Endothelial cell (in vitro differentiated cells): ENCODE measurements at regions not wholly inside any gene's neighbourhood (a gene's known extent, or its start where the extent isn't known, plus 50 kb on each side); places are given as distances from the start of the nearest gene placed in this dataset.
A peak's percentile ranks its signal among the peaks of the same experiment; 100 is the strongest.

Source experiments
- DNase-seq: peaks from one replicate; pipeline ENCODE4 v3.0.0; 2021; ENCODE audit warnings: low spot score
- H3K27ac Mint-ChIP-seq: one replicate; pipeline ENCODE4 v1.8.0; 2021; ENCODE audit warnings: mixed read lengths, inconsistent platforms; ENCODE audit not compliant: unreplicated experiment
- H3K27me3 Mint-ChIP-seq: one replicate; pipeline ENCODE4 v1.8.0; 2021; ENCODE audit warnings: mild to moderate bottlenecking, moderate library complexity, mixed read lengths, inconsistent platforms; ENCODE audit not compliant: unreplicated experiment
- H3K36me3 Mint-ChIP-seq: one replicate; pipeline ENCODE4 v1.8.0; 2021; ENCODE audit warnings: mild to moderate bottlenecking, low read depth, mixed read lengths, inconsistent platforms; ENCODE audit not compliant: unreplicated experiment
- H3K4me1 Mint-ChIP-seq: one replicate; pipeline ENCODE4 v1.8.0; 2021; ENCODE audit warnings: mild to moderate bottlenecking, mixed read lengths, inconsistent platforms; ENCODE audit not compliant: unreplicated experiment
- H3K4me3 Mint-ChIP-seq: one replicate; pipeline ENCODE4 v1.8.0; 2021; ENCODE audit warnings: mild to moderate bottlenecking, mixed read lengths, inconsistent platforms; ENCODE audit not compliant: unreplicated experiment
- H3K9me3 Mint-ChIP-seq: one replicate; pipeline ENCODE4 v1.8.0; 2021; ENCODE audit warnings: mixed read lengths, inconsistent platforms; ENCODE audit not compliant: unreplicated experiment
- CTCF ChIP-seq: fragments of 200-600 bp; sonication (generic); IDR thresholded peaks from one replicate; pipeline ENCODE4 v1.5.0; 2021; ENCODE audit warnings: antibody characterized with exemption; ENCODE audit not compliant: unreplicated experiment

GRCh38 chr6:90691823-90692222 is 105.0 kb upstream of the MAP3K7 start:
- Mint-ChIP-seq H3K4me3 (no peak overlapping the region), H3K36me3 (no peaks in the 10 kb centered on the region), H3K27ac (no peak overlapping the region), H3K9me3 (no peaks in the 10 kb centered on the region), H3K27me3 (no peaks in the 10 kb centered on the region), H3K4me1 (no peaks in the 10 kb centered on the region)
- TF ChIP-seq CTCF, result peak; percentile 65
- DNase-seq, result peak; percentile 11

- Mint-ChIP-seq H3K4me3 (no peak overlapping the region), H3K27me3 (no peaks in the 10 kb centered on the region), H3K4me1 (no peaks in the 10 kb centered on the region), H3K9me3 (no peaks in the 10 kb centered on the region), H3K36me3 (no peaks in the 10 kb centered on the region), H3K27ac (no peak overlapping the region)
- no peak for TF ChIP-seq CTCF
- no peak for DNase-seq
These were observed 102.3 kb upstream of the MAP3K7 start for GRCh38 chr6:90689172-90689571.

GRCh38 chr6:90687775-90688380 is 101.0 kb upstream of the MAP3K7 start:
- Mint-ChIP-seq H3K9me3 (no peaks in the 10 kb centered on the region), H3K27ac (no peak overlapping the region), H3K27me3 (no peaks in the 10 kb centered on the region), H3K36me3 (no peaks in the 10 kb centered on the region), H3K4me1 (no peaks in the 10 kb centered on the region), H3K4me3 (no peak overlapping the region)
- no peak for DNase-seq
- TF ChIP-seq CTCF, result no peak

GRCh38 chr6:90681863-90682262 is 95.0 kb upstream of the MAP3K7 start:
- DNase-seq, result no peak
- no peaks in the 10 kb centered on the region for H3K27me3 Mint-ChIP-seq
- H3K9me3 Mint-ChIP-seq, result no peaks in the 10 kb centered on the region
- peaks cover 2% of the 10 kb centered on the region for H3K4me1 Mint-ChIP-seq
- H3K36me3 Mint-ChIP-seq, result no peaks in the 10 kb centered on the region
- no peak for TF ChIP-seq CTCF
- no peak overlapping the region for H3K4me3 Mint-ChIP-seq
- no peak overlapping the region for H3K27ac Mint-ChIP-seq

GRCh38 chr6:90678049-90678779 is 91.3 kb upstream of the MAP3K7 start:
- TF ChIP-seq CTCF, result no peak
- Mint-ChIP-seq H3K4me3 (no peak overlapping the region), H3K27me3 (peaks cover 9% of the 10 kb centered on the region), H3K4me1 (peaks cover 10% of the 10 kb centered on the region), H3K9me3 (no peaks in the 10 kb centered on the region), H3K36me3 (no peaks in the 10 kb centered on the region), H3K27ac (no peak overlapping the region)
- DNase-seq, result no peak
